ENCODE measurements at regions not wholly inside any gene's neighbourhood (a gene's known extent, or its start where the extent isn't known, plus 50 kb on each side); places are given as distances from the start of the nearest gene placed in this dataset.
"Not testable (repeated sequence)": the region's sequence is repeated elsewhere in the genome, so short reads cannot be mapped to it uniquely, and the experiment has no call there.

- TF ChIP-seq FOXK2 (IDR thresholded peaks at IDR 0.05); L3MBTL2 (conservative IDR thresholded peaks at IDR 0.05); LEF1 (IDR thresholded peaks at IDR 0.05; ENCODE audit: borderline replicate concordance); BHLHE40 (IDR thresholded peaks at IDR 0.05; ENCODE audit: borderline replicate concordance); FOXM1 (IDR thresholded peaks at IDR 0.05; ENCODE audit: borderline replicate concordance); CTBP1 (IDR thresholded peaks at IDR 0.05; ENCODE audit: borderline replicate concordance); ARNT (IDR thresholded peaks at IDR 0.05); TARDBP (IDR thresholded peaks at IDR 0.05); SUZ12 (IDR thresholded peaks at IDR 0.05); HDGF (IDR thresholded peaks at IDR 0.05; ENCODE audit: borderline replicate concordance); PKNOX1 (IDR thresholded peaks at IDR 0.05): not testable (repeated sequence)
These were observed 296.2 kb downstream of the TSN start for GRCh38 chr2:122051659-122052058.

Measured in HEK293T (cell line).